Left lung (tissue), 4 donors: ENCODE measurements at regions not wholly inside any gene's neighbourhood (a gene's known extent, or its start where the extent isn't known, plus 50 kb on each side); places are given as distances from the start of the nearest gene placed in this dataset.

Experiments used
- ATAC-seq: fragments of 200-7000 bp; cut with Tn5 transposase; one replicate; pipeline ENCODE4 v1.9.1; 2020; ENCODE audit warnings: moderate library complexity
- DNase-seq, 4 donors: peaks; one replicate each; pipeline ENCODE4 v3.0.0-alpha.2; 2013 to 2020
- H3K27ac ChIP-seq, 2 donors: fragments of 200-600 bp; sonication (generic) in 1 of 2; one replicate each; pipeline versions ENCODE4 v1.5.0 to v1.8.0; 2020 to 2021
- H3K27me3 ChIP-seq, 2 donors: fragments of 200-600 bp; sonication (generic) in 1 of 2; one replicate each; pipeline versions ENCODE4 v1.5.0 to v1.8.0; 2020 to 2021
- H3K36me3 ChIP-seq, 2 donors: fragments of 200-600 bp; sonication (generic) in 1 of 2; one replicate each; pipeline versions ENCODE4 v1.5.0 to v1.8.0; 2020 to 2021
- H3K4me1 ChIP-seq, 2 donors: fragments of 200-600 bp; one replicate each; pipeline ENCODE4 v1.8.0; 2021
- H3K4me3 ChIP-seq, 2 donors: fragments of 200-600 bp; sonication (generic) in 1 of 2; one replicate each; pipeline versions ENCODE4 v1.5.0 to v1.8.0; 2020 to 2021; ENCODE audit warnings: mild to moderate bottlenecking in 1 of 2
- H3K9me3 ChIP-seq, 2 donors: fragments of 200-600 bp; sonication (generic) in 1 of 2; one replicate each; pipeline versions ENCODE4 v1.5.0 to v1.8.0; 2020 to 2021
- intact Hi-C, 2 donors: fragments of 100-400 bp; cut with DNase I; formaldehyde crosslinking; loops; one replicate each; pipeline versions ENCODE4 v1.11.2 to v1.14.2; 2022
- TF ChIP-seq, protein P1 (sequence below), 2 donors: fragments of 200-600 bp; sonication (generic) in 1 of 2; IDR thresholded peaks; one replicate each; pipeline versions ENCODE4 v1.5.0 to v1.8.0; 2021; ENCODE audit warnings: antibody characterized with exemption in 2 of 2
- donor health status: DM: no; HTN: yes; CAD: no.
- donor health status: DM: no; HTN: no; CAD: no.

DNA sequence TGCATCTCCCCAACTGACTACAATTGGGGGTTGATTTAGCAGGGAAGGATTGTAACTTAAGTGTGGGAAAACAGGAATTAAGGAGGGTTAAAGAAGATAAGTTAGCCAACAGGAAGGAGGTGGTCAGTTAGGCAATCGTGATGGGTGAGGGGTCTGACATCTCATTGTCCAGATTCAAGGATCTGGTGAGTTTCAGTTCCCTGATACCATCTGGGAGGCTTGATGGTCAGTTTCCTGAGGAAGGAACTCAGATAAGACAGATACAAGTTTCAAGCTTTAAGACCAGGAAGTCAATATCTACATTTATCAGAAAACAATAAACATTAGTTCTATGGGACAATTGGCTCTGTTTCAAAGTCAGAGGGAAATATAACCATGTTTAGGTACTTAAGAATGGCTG lies 601.8 kb downstream of the SLITRK6 start:
- peaks cover 0 to 14% of the 10 kb centered on the region in 2 donors for H3K9me3 ChIP-seq
- TF ChIP-seq, protein P1, sequence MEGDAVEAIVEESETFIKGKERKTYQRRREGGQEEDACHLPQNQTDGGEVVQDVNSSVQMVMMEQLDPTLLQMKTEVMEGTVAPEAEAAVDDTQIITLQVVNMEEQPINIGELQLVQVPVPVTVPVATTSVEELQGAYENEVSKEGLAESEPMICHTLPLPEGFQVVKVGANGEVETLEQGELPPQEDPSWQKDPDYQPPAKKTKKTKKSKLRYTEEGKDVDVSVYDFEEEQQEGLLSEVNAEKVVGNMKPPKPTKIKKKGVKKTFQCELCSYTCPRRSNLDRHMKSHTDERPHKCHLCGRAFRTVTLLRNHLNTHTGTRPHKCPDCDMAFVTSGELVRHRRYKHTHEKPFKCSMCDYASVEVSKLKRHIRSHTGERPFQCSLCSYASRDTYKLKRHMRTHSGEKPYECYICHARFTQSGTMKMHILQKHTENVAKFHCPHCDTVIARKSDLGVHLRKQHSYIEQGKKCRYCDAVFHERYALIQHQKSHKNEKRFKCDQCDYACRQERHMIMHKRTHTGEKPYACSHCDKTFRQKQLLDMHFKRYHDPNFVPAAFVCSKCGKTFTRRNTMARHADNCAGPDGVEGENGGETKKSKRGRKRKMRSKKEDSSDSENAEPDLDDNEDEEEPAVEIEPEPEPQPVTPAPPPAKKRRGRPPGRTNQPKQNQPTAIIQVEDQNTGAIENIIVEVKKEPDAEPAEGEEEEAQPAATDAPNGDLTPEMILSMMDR (IDR thresholded peaks at IDR 0.05), result no peak
- H3K36me3 ChIP-seq, result no peaks in the 10 kb centered on the region
- DNase-seq (no peak), ATAC-seq (no peak)
- no peak overlapping the region for H3K27ac ChIP-seq
- intact Hi-C loops, result no loop called here
- no peak overlapping the region for H3K4me3 ChIP-seq
- no peaks in the 10 kb centered on the region for H3K27me3 ChIP-seq
- no peaks in the 10 kb centered on the region for H3K4me1 ChIP-seq

- H3K4me1 ChIP-seq, result no peaks in the 10 kb centered on the region
- H3K27me3 ChIP-seq, result no peaks in the 10 kb centered on the region
- peak; percentile 37 for ATAC-seq
- no peak overlapping the region for H3K27ac ChIP-seq
- DNase-seq, result no peak
- no peak overlapping the region for H3K4me3 ChIP-seq
- TF ChIP-seq, protein P1 (IDR thresholded peaks at IDR 0.05), result no peak
- no peaks in the 10 kb centered on the region for H3K36me3 ChIP-seq
- H3K9me3 ChIP-seq, result peaks cover 0 to 8% of the 10 kb centered on the region in 2 donors
- intact Hi-C loops, result no loop called here
Measured at GRCh38 chr13:85194482-85194881, 604.7 kb downstream of the SLITRK6 start.

DNA sequence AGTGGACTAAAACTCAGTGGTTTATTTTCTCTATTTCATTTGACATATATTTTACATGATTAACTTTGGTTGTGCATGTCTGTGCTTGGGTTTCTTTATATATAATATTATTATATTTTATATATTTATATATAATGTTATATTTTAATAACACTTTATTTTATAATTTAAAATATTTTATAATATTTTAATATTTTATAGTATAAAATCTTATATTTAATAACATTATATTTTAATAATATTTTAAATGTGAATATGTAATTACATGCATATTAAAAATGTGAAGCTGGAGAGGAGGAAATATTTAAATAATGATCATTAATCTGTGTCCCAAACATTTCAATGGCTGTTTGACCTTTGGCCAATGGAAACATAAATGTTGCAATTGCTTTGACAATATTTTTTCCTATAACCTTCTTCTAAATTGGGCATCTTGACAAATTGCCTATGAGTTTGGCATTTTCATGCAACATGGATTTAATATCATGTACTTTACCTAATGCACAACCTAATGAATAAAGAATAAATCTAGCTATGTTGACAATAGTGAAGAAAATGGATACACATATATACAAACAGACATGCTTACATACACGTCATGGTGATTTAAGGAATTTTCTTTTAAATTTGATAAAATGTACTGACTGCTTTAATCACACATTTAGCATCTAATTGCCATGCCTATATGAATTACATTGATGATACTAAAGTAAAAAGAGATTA lies 607.1 kb downstream of the SLITRK6 start:
- ATAC-seq (no peak), DNase-seq (no peak)
- intact Hi-C loops, result no loop called here
- Histone ChIP-seq H3K4me1 (no peaks in the 10 kb centered on the region), H3K9me3 (peaks cover 0 to 8% of the 10 kb centered on the region in 2 donors), H3K27ac (no peak overlapping the region), H3K36me3 (no peaks in the 10 kb centered on the region), H3K27me3 (no peaks in the 10 kb centered on the region), H3K4me3 (no peak overlapping the region)
- TF ChIP-seq, protein P1 (IDR thresholded peaks at IDR 0.05), result no peak

DNA sequence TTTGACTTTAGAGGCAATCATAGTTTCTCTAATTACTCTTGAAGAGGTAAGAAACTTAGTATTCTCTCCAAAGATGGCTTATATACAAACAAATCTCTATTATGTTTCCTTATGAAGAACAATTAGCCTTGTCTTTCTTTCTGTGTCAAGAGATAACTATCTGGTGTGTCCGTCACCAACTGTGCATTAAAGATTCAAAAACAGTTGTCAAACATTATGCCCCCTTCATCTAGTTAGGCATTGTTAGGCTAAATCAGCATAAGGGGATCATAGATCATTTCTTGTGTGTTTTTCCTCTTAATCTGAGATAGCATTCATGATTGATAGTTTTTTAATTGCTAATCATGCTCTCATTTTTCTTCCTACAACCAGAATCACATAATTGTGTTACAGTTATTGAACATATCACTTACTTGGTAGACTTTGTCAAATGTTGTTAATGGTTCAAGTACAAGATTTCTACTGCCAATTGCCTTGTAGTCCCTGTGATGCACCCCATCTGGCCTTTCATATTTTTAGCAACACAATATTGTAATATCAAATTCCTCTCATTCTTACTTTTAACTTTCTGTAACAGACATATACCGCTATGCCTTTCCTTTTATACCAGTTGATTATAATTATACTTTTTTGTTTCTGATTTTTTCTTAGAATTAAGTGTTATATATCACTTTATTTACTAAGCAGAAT lies 612.7 kb downstream of the SLITRK6 start:
- TF ChIP-seq, protein P1 (IDR thresholded peaks at IDR 0.05), result no peak
- Histone ChIP-seq H3K27me3 (no peaks in the 10 kb centered on the region), H3K4me1 (no peaks in the 10 kb centered on the region), H3K9me3 (peaks cover 0 to 2% of the 10 kb centered on the region in 2 donors), H3K27ac (no peak overlapping the region), H3K36me3 (no peaks in the 10 kb centered on the region), H3K4me3 (no peak overlapping the region)
- peak in 2 of 4 donors; percentile 62 to 67 for DNase-seq
- intact Hi-C loops, result no loop called here
- ATAC-seq, result no peak

GRCh38 chr13:85174291-85174690 lies 624.9 kb downstream of the SLITRK6 start:
- peaks cover 0 to 11% of the 10 kb centered on the region in 2 donors for H3K9me3 ChIP-seq
- DNase-seq, result no peak
- no peaks in the 10 kb centered on the region for H3K4me1 ChIP-seq
- H3K27me3 ChIP-seq, result no peaks in the 10 kb centered on the region
- no peaks in the 10 kb centered on the region for H3K36me3 ChIP-seq
- ATAC-seq, result no peak
- TF ChIP-seq, protein P1 (IDR thresholded peaks at IDR 0.05), result no peak
- H3K4me3 ChIP-seq, result no peak overlapping the region
- intact Hi-C loops, result no loop called here
- no peak overlapping the region for H3K27ac ChIP-seq
